ENCODE measurements at regions not wholly inside any gene's neighbourhood (a gene's known extent, or its start where the extent isn't known, plus 50 kb on each side); places are given as distances from the start of the nearest gene placed in this dataset.
"Not testable (repeated sequence)": the region's sequence is repeated elsewhere in the genome, so short reads cannot be mapped to it uniquely, and the experiment has no call there.

DNA sequence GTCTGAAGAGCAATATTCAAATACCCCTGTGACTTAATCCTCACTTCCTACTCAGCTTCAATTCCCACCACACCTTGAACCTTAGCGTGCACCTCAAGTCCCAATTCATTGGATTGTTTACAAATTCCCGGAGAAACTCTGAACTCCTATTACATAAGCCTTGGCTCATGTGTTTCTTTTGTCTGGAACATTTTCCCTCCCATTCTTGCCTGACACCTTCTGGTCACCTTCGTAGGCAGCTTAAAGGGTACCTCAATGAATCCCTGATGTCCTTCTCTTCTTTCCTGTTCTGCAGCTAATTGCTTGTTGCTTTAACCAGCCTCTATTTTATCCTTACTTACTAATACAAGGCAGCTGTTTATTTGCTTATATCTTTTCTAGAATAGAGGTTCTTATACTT is 85.0 kb upstream of the SEL1L start:
- H3K27ac ChIP-seq, result no peak overlapping the region
- TF ChIP-seq CTCF (IDR thresholded peaks at IDR 0.05) (no peak), ZFX (IDR thresholded peaks at IDR 0.05; ENCODE audit: borderline replicate concordance) (no peak)

- no peak for TF ChIP-seq ZFX (IDR thresholded peaks at IDR 0.05; ENCODE audit: borderline replicate concordance)
- no peak for TF ChIP-seq CTCF (IDR thresholded peaks at IDR 0.05)
- no peak overlapping the region for H3K27ac ChIP-seq
Observed at GRCh38 chr14:81619816-81620215, 86.2 kb upstream of the SEL1L start.

GRCh38 chr14:81623771-81624396 is 90.2 kb upstream of the SEL1L start:
- not testable (repeated sequence) for H3K27ac ChIP-seq

- no peak for TF ChIP-seq ZFX (IDR thresholded peaks at IDR 0.05; ENCODE audit: borderline replicate concordance)
- peak; percentile 59 for TF ChIP-seq CTCF (IDR thresholded peaks at IDR 0.05)
Observed at GRCh38 chr14:81625343-81625742, 91.7 kb upstream of the SEL1L start.

DNA sequence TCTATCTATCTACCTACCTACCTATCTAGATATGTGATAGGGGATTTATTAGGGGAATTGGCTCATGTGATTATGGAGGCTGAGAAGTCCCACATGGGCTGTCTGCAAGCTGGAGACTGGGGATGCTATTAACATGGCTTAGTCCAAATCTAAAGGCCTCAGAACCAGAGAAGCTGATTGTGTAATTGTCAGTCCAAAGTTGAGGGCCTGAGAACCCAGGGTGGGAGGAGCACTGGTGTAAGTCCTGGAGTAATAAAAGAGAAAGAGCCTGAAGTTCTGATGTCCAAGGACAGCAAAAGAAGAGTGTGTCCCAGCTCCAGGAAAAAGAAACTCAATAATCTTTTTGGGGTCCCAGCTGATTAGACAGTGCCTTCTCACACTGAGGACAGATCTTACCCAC is 98.5 kb upstream of the SEL1L start:
- H3K27ac ChIP-seq, result no peak overlapping the region
- TF ChIP-seq CTCF (IDR thresholded peaks at IDR 0.05), result no peak
- TF ChIP-seq ZFX (IDR thresholded peaks at IDR 0.05; ENCODE audit: borderline replicate concordance), result no peak

More at GRCh38 chr14:81625343-81625742, 91.7 kb upstream of the SEL1L start:
- no peak overlapping the region for H3K27ac ChIP-seq

GRCh38 chr14:81633496-81633895 is 99.8 kb upstream of the SEL1L start:
- no peak overlapping the region for H3K27ac ChIP-seq
- TF ChIP-seq ZFX (IDR thresholded peaks at IDR 0.05; ENCODE audit: borderline replicate concordance) (no peak), CTCF (IDR thresholded peaks at IDR 0.05) (no peak)

- no peak overlapping the region for H3K27ac ChIP-seq
- TF ChIP-seq ZFX (IDR thresholded peaks at IDR 0.05; ENCODE audit: borderline replicate concordance) (no peak), CTCF (IDR thresholded peaks at IDR 0.05) (no peak)
Observed at GRCh38 chr14:81637639-81638038, 104.0 kb upstream of the SEL1L start.

Data from 22Rv1 (cell line).